Panc1 (cell line): ENCODE measurements at regions not wholly inside any gene's neighbourhood (a gene's known extent, or its start where the extent isn't known, plus 50 kb on each side); places are given as distances from the start of the nearest gene placed in this dataset.

ENCODE experiments used
- ATAC-seq: fragments of 200-7000 bp; cut with Tn5 transposase; 2 replicates; pipeline ENCODE4 v1.9.1; 2020; ENCODE audit warnings: mild to moderate bottlenecking, moderate library complexity
- BruUV-seq: library from RNA; stranded (reverse); fragments of 400-500 nt; replicated peaks from 2 replicates; lab custom pipeline; 2021; lab: Mats Ljungman, UMichigan
- CTCF ChIA-PET: fragments of 300-600 bp; sonication (Branson Sonifier 250); formaldehyde crosslinking; loops from one replicate; lab custom pipeline; 2022; ENCODE audit warnings: antibody characterized with exemption; lab: Charles Lee
- POLR2A ChIA-PET: fragments of 300-600 bp; sonication (Branson Sonifier 250); formaldehyde crosslinking; loops from one replicate; lab custom pipeline; 2022; ENCODE audit warnings: antibody characterized with exemption; lab: Charles Lee
- DNase-seq: peaks from one replicate; pipeline ENCODE4 v3.0.0-alpha.2; 2010; ENCODE audit warnings: low read depth, low spot score
- H3K27ac ChIP-seq: 2 replicates; pipeline ENCODE4 v1.5.1; 2011; ENCODE audit warnings: mild to moderate bottlenecking, low read length, inconsistent platforms
- H3K27me3 ChIP-seq: fragments of 200-500 bp; sonication (Bioruptor generic); 2 replicates; pipeline ENCODE4 v1.6.0; 2014; ENCODE audit warnings: low read length, inconsistent platforms; ENCODE audit not compliant: control insufficient read depth, insufficient read depth
- H3K36me3 ChIP-seq: fragments of 200-500 bp; sonication (Bioruptor generic); 2 replicates; pipeline ENCODE4 v1.5.1; 2014; ENCODE audit warnings: inconsistent platforms, mild to moderate bottlenecking, low read length, moderate library complexity; ENCODE audit not compliant: control insufficient read depth, insufficient read depth
- H3K4me1 ChIP-seq: 2 replicates; pipeline ENCODE4 v1.5.1; 2011; ENCODE audit warnings: inconsistent platforms, mild to moderate bottlenecking, low read length, moderate library complexity; ENCODE audit not compliant: control insufficient read depth, insufficient read depth
- H3K4me3 ChIP-seq, 2 experiments: 2 replicates each; pipeline ENCODE4 v1.5.1; 2011 to 2012; ENCODE audit warnings: low read depth in 2 of 2, low read length in 2 of 2, mild to moderate bottlenecking in 2 of 2, inconsistent platforms in 1 of 2, moderate library complexity in 1 of 2
- H3K9me3 ChIP-seq: fragments of 200-500 bp; sonication (Bioruptor generic); 2 replicates; pipeline ENCODE4 v1.5.1; 2014; ENCODE audit warnings: low read depth, mild to moderate bottlenecking, inconsistent platforms, low read length, moderate library complexity; ENCODE audit not compliant: control insufficient read depth, insufficient read depth
- POLR2AphosphoS5 ChIP-seq: IDR thresholded peaks from 2 replicates; pipeline ENCODE4 v1.6.1; 2012; ENCODE audit warnings: mild to moderate bottlenecking, low read depth, low read length, moderate library complexity
- SIN3A ChIP-seq: IDR thresholded peaks from 2 replicates; pipeline ENCODE4 v1.6.1; 2012; ENCODE audit warnings: low read depth, mild to moderate bottlenecking, low read length, moderate library complexity, borderline replicate concordance; ENCODE audit not compliant: insufficient read depth
- TCF7L2 ChIP-seq: IDR thresholded peaks from 2 replicates; pipeline ENCODE4 v1.6.1; 2011; ENCODE audit warnings: mild to moderate bottlenecking, low read depth, low read length, inconsistent platforms
- in situ Hi-C: cut with HindIII; loops from 2 replicates; pipeline ENCODE4 v1.10.0; 2016; ENCODE audit warnings: low sequenced_read_pairs, low pct_unique_long_range_greater_than_20kb
- intact Hi-C: fragments of 100-400 bp; cut with micrococcal nuclease; formaldehyde crosslinking; loops from one replicate; pipeline ENCODE4 v1.10.0; 2022; ENCODE audit not compliant: unreplicated experiment
- TF ChIP-seq, protein P1 (sequence below), 2 experiments: IDR thresholded peaks; 2 replicates each; pipeline ENCODE4 v1.6.1; 2011 to 2012; ENCODE audit warnings: low read depth in 2 of 2, control low read depth in 1 of 2, low read length in 1 of 2, mild to moderate bottlenecking in 1 of 2, moderate library complexity in 1 of 2; ENCODE audit not compliant: insufficient read depth in 1 of 2
- TF ChIP-seq, protein P2 (sequence below): fragments of 450-650 bp; IDR thresholded peaks from 2 replicates; pipeline ENCODE4 v1.5.1; 2017; ENCODE audit warnings: mild to moderate bottlenecking

DNA sequence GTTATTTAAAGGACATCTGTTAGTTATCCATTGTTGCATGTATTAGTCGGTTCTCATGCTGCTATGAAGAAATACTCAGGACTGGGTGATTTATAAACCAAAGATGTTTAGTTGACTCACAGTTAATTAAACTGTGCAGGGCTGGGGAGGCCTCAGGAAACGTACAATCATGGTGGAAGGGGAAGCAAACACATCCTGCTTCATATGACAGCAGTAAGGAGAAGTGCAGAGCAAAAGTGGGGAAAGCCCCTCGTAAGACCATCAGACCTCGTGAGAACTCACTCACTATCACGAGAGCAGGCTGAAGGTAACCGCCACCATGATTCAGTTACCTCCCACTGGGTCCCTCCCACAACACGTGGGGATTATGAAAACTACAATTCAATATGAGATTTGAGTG lies 2064.1 kb downstream of the MAT2B start:
- H3K27ac ChIP-seq: no peak overlapping the region
- DNase-seq: no peak
- no peaks in the 10 kb centered on the region for H3K36me3 ChIP-seq
- no peak for TF ChIP-seq POLR2AphosphoS5
- no peak for TF ChIP-seq SIN3A
- TF ChIP-seq TCF7L2: no peak
- TF ChIP-seq, protein P1, sequence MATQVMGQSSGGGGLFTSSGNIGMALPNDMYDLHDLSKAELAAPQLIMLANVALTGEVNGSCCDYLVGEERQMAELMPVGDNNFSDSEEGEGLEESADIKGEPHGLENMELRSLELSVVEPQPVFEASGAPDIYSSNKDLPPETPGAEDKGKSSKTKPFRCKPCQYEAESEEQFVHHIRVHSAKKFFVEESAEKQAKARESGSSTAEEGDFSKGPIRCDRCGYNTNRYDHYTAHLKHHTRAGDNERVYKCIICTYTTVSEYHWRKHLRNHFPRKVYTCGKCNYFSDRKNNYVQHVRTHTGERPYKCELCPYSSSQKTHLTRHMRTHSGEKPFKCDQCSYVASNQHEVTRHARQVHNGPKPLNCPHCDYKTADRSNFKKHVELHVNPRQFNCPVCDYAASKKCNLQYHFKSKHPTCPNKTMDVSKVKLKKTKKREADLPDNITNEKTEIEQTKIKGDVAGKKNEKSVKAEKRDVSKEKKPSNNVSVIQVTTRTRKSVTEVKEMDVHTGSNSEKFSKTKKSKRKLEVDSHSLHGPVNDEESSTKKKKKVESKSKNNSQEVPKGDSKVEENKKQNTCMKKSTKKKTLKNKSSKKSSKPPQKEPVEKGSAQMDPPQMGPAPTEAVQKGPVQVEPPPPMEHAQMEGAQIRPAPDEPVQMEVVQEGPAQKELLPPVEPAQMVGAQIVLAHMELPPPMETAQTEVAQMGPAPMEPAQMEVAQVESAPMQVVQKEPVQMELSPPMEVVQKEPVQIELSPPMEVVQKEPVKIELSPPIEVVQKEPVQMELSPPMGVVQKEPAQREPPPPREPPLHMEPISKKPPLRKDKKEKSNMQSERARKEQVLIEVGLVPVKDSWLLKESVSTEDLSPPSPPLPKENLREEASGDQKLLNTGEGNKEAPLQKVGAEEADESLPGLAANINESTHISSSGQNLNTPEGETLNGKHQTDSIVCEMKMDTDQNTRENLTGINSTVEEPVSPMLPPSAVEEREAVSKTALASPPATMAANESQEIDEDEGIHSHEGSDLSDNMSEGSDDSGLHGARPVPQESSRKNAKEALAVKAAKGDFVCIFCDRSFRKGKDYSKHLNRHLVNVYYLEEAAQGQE (IDR thresholded peaks at IDR 0.05; ENCODE audit: insufficient read depth in 1 of 2, low read depth in 2 of 2, low read length in 1 of 2): no peak
- POLR2A ChIA-PET: no interaction called here
- H3K27me3 ChIP-seq: no peaks in the 10 kb centered on the region
- CTCF ChIA-PET: no interaction called here
- no peaks in the 10 kb centered on the region for H3K9me3 ChIP-seq
- intact Hi-C loops: no loop called here
- ATAC-seq: no peak
- H3K4me3 ChIP-seq: no peak overlapping the region
- no peaks in the 10 kb centered on the region for H3K4me1 ChIP-seq
- in situ Hi-C loops: no loop called here
- BruUV-seq: no TSS peak

DNA sequence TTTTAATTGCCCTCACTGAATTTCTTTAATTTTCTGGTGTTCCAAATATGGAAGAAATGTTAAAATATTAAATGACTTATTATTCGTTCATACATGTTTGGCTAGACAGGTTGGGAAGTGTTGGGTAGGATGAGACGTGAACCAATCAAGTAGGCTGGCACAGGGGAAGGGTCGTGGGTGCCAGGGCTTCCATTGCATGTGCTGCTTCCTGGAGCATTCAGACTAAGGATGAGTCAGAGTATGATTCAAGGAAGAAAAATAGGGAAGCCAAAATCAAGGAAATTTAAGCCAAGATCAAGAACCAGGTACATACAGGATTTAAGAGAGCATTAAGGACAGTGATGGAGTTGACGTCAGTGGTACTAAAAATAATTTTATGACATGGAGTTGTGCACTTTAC lies 2068.0 kb downstream of the MAT2B start:
- DNase-seq (no peak), ATAC-seq (no peak)
- Histone ChIP-seq H3K4me1 (no peaks in the 10 kb centered on the region), H3K9me3 (no peaks in the 10 kb centered on the region), H3K4me3 (no peak overlapping the region), H3K27ac (no peak overlapping the region), H3K27me3 (no peaks in the 10 kb centered on the region), H3K36me3 (no peaks in the 10 kb centered on the region)
- ChIA-PET CTCF (no interaction called here), POLR2A (no interaction called here)
- TF ChIP-seq SIN3A: no peak
- no peak for TF ChIP-seq POLR2AphosphoS5
- TF ChIP-seq, protein P2, sequence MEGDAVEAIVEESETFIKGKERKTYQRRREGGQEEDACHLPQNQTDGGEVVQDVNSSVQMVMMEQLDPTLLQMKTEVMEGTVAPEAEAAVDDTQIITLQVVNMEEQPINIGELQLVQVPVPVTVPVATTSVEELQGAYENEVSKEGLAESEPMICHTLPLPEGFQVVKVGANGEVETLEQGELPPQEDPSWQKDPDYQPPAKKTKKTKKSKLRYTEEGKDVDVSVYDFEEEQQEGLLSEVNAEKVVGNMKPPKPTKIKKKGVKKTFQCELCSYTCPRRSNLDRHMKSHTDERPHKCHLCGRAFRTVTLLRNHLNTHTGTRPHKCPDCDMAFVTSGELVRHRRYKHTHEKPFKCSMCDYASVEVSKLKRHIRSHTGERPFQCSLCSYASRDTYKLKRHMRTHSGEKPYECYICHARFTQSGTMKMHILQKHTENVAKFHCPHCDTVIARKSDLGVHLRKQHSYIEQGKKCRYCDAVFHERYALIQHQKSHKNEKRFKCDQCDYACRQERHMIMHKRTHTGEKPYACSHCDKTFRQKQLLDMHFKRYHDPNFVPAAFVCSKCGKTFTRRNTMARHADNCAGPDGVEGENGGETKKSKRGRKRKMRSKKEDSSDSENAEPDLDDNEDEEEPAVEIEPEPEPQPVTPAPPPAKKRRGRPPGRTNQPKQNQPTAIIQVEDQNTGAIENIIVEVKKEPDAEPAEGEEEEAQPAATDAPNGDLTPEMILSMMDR: no peak
- TF ChIP-seq, protein P1 (IDR thresholded peaks at IDR 0.05; ENCODE audit: insufficient read depth in 1 of 2, low read depth in 2 of 2, low read length in 1 of 2): no peak
- no peak for TF ChIP-seq TCF7L2
- intact Hi-C loops: no loop called here
- BruUV-seq: no TSS peak
- in situ Hi-C loops: no loop called here
